ENCODE measurements at regions not wholly inside any gene's neighbourhood (a gene's known extent, or its start where the extent isn't known, plus 50 kb on each side); places are given as distances from the start of the nearest gene placed in this dataset.

- ATAC-seq: no peak
- H3K9ac ChIP-seq (ENCODE audit: low read length): no peak overlapping the region
- H3K9me3 ChIP-seq (ENCODE audit: control insufficient read depth in 1 of 2, insufficient read depth in 1 of 2, low read depth in 1 of 2, low read length in 2 of 2): no peaks in the 10 kb centered on the region
- no peak overlapping the region for H3K4me2 ChIP-seq (ENCODE audit: low read length)
- no peak overlapping the region for H2AFZ ChIP-seq (ENCODE audit: low read depth, low read length, poor library complexity, severe bottlenecking)
- H3K4me1 ChIP-seq (ENCODE audit: control insufficient read depth in 1 of 2, insufficient read depth in 2 of 2, low read length in 2 of 2): no peaks in the 10 kb centered on the region
- intact Hi-C loops (cut with micrococcal nuclease): no loop called here
- no peak for DNase-seq (ENCODE audit: low read depth, low spot score)
- no peaks in the 10 kb centered on the region for H3K36me3 ChIP-seq (ENCODE audit: control insufficient read depth in 1 of 2, insufficient read depth in 2 of 2, low read length in 2 of 2)
- H3K27ac ChIP-seq (ENCODE audit: low read depth, low read length): no peak overlapping the region
- BruUV-seq (replicated peaks): no TSS peak
- ChIA-PET RAD21 (ENCODE audit: low non-redundant PET in 1 of 2, low total read pairs in 2 of 2, uncharacterized antibody in 2 of 2, unreplicated experiment in 2 of 2) (no interaction called here), CTCF (no interaction called here), POLR2A (no interaction called here)
- no peaks in the 10 kb centered on the region for H3K79me2 ChIP-seq (ENCODE audit: insufficient read depth, low read length)
- no peaks in the 10 kb centered on the region for H3K27me3 ChIP-seq (ENCODE audit: insufficient read depth, low read length)
- no peak overlapping the region for H3K4me3 ChIP-seq (replicated peaks in 1 of 2; ENCODE audit: low read depth in 1 of 2, low read length in 2 of 2)
- no peaks in the 10 kb centered on the region for H4K20me1 ChIP-seq (ENCODE audit: insufficient read depth)
- H3K9me2 ChIP-seq (ENCODE audit: insufficient read depth): no peaks in the 10 kb centered on the region
- TF ChIP-seq ZBTB33 (IDR thresholded peaks at IDR 0.05; ENCODE audit: extremely low read depth, insufficient replicate concordance, low read length) (no peak), TCF7L2 (IDR thresholded peaks at IDR 0.05; ENCODE audit: borderline replicate concordance, extremely low read depth, insufficient read depth, insufficient read length) (no peak), JUND (IDR thresholded peaks at IDR 0.05) (no peak), RAD21 (IDR thresholded peaks at IDR 0.05; ENCODE audit: low read depth) (no peak)
- TF ChIP-seq, protein P1, sequence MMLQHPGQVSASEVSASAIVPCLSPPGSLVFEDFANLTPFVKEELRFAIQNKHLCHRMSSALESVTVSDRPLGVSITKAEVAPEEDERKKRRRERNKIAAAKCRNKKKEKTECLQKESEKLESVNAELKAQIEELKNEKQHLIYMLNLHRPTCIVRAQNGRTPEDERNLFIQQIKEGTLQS (IDR thresholded peaks at IDR 0.05): no peak
- TF ChIP-seq, protein P2, sequence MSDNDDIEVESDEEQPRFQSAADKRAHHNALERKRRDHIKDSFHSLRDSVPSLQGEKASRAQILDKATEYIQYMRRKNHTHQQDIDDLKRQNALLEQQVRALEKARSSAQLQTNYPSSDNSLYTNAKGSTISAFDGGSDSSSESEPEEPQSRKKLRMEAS (IDR thresholded peaks at IDR 0.05): no peak
Measured at GRCh38 chr2:12448846-12449505, 267.8 kb upstream of the TRIB2 start.

DNA sequence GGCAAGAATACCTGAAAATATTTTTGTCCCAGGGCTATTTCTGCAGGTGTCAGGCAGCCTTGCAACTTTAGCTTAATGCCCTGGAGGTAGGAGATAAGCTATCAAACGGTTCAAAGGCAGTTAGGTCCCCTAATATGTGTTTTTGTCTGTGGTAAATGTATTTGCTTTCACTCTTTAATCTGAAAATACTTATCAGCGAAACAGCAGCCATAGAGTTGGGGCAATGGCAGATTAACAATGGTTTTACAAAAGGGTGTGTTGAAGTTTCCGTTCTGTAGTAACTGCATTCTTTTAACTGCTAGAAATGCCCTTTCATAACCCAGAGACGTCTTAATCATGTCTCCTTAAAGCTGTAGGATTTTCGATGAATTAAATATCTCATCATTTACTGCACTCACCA lies 265.0 kb upstream of the TRIB2 start:
- ATAC-seq (no peak), DNase-seq (ENCODE audit: low read depth, low spot score) (no peak)
- Histone ChIP-seq H3K27me3 (ENCODE audit: insufficient read depth, low read length) (no peaks in the 10 kb centered on the region), H3K9me3 (ENCODE audit: control insufficient read depth in 1 of 2, insufficient read depth in 1 of 2, low read depth in 1 of 2, low read length in 2 of 2) (no peaks in the 10 kb centered on the region), H3K9me2 (ENCODE audit: insufficient read depth) (no peaks in the 10 kb centered on the region), H3K79me2 (ENCODE audit: insufficient read depth, low read length) (no peaks in the 10 kb centered on the region), H3K36me3 (ENCODE audit: control insufficient read depth in 1 of 2, insufficient read depth in 2 of 2, low read length in 2 of 2) (no peaks in the 10 kb centered on the region), H3K4me1 (ENCODE audit: control insufficient read depth in 1 of 2, insufficient read depth in 2 of 2, low read length in 2 of 2) (peaks cover 0 to 3% of the 10 kb centered on the region in 2 experiments; a peak in 1 of 4 replicates), H3K4me3 (replicated peaks in 1 of 2; ENCODE audit: low read depth in 1 of 2, low read length in 2 of 2) (no peak overlapping the region), H2AFZ (ENCODE audit: low read depth, low read length, poor library complexity, severe bottlenecking) (no peak overlapping the region), H3K27ac (ENCODE audit: low read depth, low read length) (no peak overlapping the region), H4K20me1 (ENCODE audit: insufficient read depth) (no peaks in the 10 kb centered on the region), H3K9ac (ENCODE audit: low read length) (no peak overlapping the region), H3K4me2 (ENCODE audit: low read length) (no peak overlapping the region)
- BruUV-seq (replicated peaks): no TSS peak
- TF ChIP-seq ZFX (IDR thresholded peaks at IDR 0.05) (no peak), CBX3 (IDR thresholded peaks at IDR 0.05; ENCODE audit: low read depth) (no peak), ZBTB33 (IDR thresholded peaks at IDR 0.05; ENCODE audit: extremely low read depth, insufficient replicate concordance, low read length) (no peak), FOSL1 (IDR thresholded peaks at IDR 0.05; ENCODE audit: low read depth) (no peak), ZNF274 (IDR thresholded peaks at IDR 0.05; ENCODE audit: low read depth, low read length) (no peak), SP1 (IDR thresholded peaks at IDR 0.05; ENCODE audit: low read depth) (no peak), SIN3A (IDR thresholded peaks at IDR 0.05; ENCODE audit: low read depth) (no peak), ELF1 (IDR thresholded peaks at IDR 0.05; ENCODE audit: borderline replicate concordance, low read depth) (no peak), EGR1 (IDR thresholded peaks at IDR 0.05; ENCODE audit: low read depth) (no peak)
- TF ChIP-seq, protein P1 (IDR thresholded peaks at IDR 0.05): no peak
- ChIA-PET CTCF (no interaction called here), RAD21 (ENCODE audit: low non-redundant PET in 1 of 2, low total read pairs in 2 of 2, uncharacterized antibody in 2 of 2, unreplicated experiment in 2 of 2) (no interaction called here), POLR2A (no interaction called here)
- intact Hi-C loops (cut with micrococcal nuclease): loop anchor here (2.0 kb wide), 1 partner anchor 19 kb away; no protein-coding TSS in a partner anchor
